PC-3 (cell line): ENCODE measurements at regions not wholly inside any gene's neighbourhood (a gene's known extent, or its start where the extent isn't known, plus 50 kb on each side); places are given as distances from the start of the nearest gene placed in this dataset.
"Not testable (repeated sequence)": the region's sequence is repeated elsewhere in the genome, so short reads cannot be mapped to it uniquely, and the experiment has no call there.

Source experiments
- ATAC-seq: fragments of 200-7000 bp; cut with Tn5 transposase; 2 replicates; pipeline ENCODE4 v1.9.1; 2020; ENCODE audit warnings: mild to moderate bottlenecking, moderate library complexity
- BruUV-seq: library from RNA; stranded (reverse); fragments of 400-500 nt; replicated peaks from 2 replicates; lab custom pipeline; 2021; lab: Mats Ljungman, UMichigan
- CTCF ChIA-PET: fragments of 300-600 bp; sonication (Branson Sonifier 250); formaldehyde crosslinking; loops from one replicate; lab custom pipeline; 2022; ENCODE audit warnings: antibody characterized with exemption; lab: Charles Lee
- POLR2A ChIA-PET: fragments of 300-600 bp; sonication (Branson Sonifier 250); formaldehyde crosslinking; loops from one replicate; lab custom pipeline; 2022; ENCODE audit warnings: antibody characterized with exemption; ENCODE audit not compliant: unreplicated experiment; lab: Charles Lee
- DNase-seq: peaks from one replicate; pipeline ENCODE4 v3.0.0-alpha.2; 2015
- H2AFZ ChIP-seq: fragments of 300-600 bp; sonication (generic); 2 replicates; pipeline ENCODE4 v1.6.0; 2016; ENCODE audit warnings: antibody characterized with exemption, low read length
- H3F3A ChIP-seq: fragments of 300-600 bp; sonication (generic); one replicate; pipeline ENCODE4 v1.6.0; 2017; ENCODE audit warnings: antibody characterized with exemption, low read length, control low read depth, mild to moderate bottlenecking; ENCODE audit not compliant: unreplicated experiment
- H3K27ac ChIP-seq: fragments of 300-600 bp; sonication (generic); 2 replicates; pipeline ENCODE4 v1.5.1; 2016; ENCODE audit warnings: mild to moderate bottlenecking, low read length
- H3K27me3 ChIP-seq: fragments of 300-600 bp; sonication (generic); 2 replicates; pipeline ENCODE4 v1.6.1; 2016; ENCODE audit warnings: low read length, mixed read lengths
- H3K36me3 ChIP-seq: fragments of 300-600 bp; sonication (generic); 2 replicates; pipeline ENCODE4 v1.6.1; 2016; ENCODE audit warnings: low read depth, mixed run types, low read length, mixed read lengths
- H3K4me1 ChIP-seq: fragments of 300-600 bp; sonication (generic); 2 replicates; pipeline ENCODE4 v1.5.1; 2016; ENCODE audit warnings: low read length; ENCODE audit not compliant: insufficient read depth
- H3K4me2 ChIP-seq: fragments of 300-600 bp; sonication (generic); 2 replicates; pipeline ENCODE4 v1.6.0; 2016; ENCODE audit warnings: low read length
- H3K4me3 ChIP-seq: fragments of 300-600 bp; sonication (generic); 2 replicates; pipeline ENCODE4 v1.5.1; 2016; ENCODE audit warnings: mild to moderate bottlenecking, low read length, mixed read lengths
- H3K79me2 ChIP-seq: fragments of 300-600 bp; sonication (generic); 2 replicates; pipeline ENCODE4 v1.6.1; 2017; ENCODE audit warnings: low read length, mixed read lengths
- H3K9ac ChIP-seq: fragments of 300-600 bp; sonication (generic); 2 replicates; pipeline ENCODE4 v1.6.0; 2016; ENCODE audit warnings: mild to moderate bottlenecking, low read length
- H3K9me2 ChIP-seq: fragments of 300-600 bp; sonication (generic); replicated peaks from 2 replicates; pipeline ENCODE4 v1.6.1; 2016; ENCODE audit warnings: mixed run types, low read length, mixed read lengths
- H3K9me3 ChIP-seq: fragments of 300-600 bp; sonication (generic); 2 replicates; pipeline ENCODE4 v1.6.1; 2016; ENCODE audit warnings: low read length, mixed read lengths
- H4K20me1 ChIP-seq: fragments of 300-600 bp; sonication (generic); 2 replicates; pipeline ENCODE4 v1.6.1; 2016; ENCODE audit warnings: low read length, mixed read lengths
- CTCF ChIP-seq: fragments of 300-600 bp; sonication (generic); conservative IDR thresholded peaks from 2 replicates; pipeline ENCODE4 v1.5.1; 2017; ENCODE audit warnings: antibody characterized with exemption, low read depth, mild to moderate bottlenecking, low read length
- EZH2 ChIP-seq: fragments of 300-600 bp; sonication (generic); IDR thresholded peaks from one replicate; pipeline ENCODE4 v1.6.1; 2017; ENCODE audit warnings: antibody characterized with exemption, mild to moderate bottlenecking, low read length; ENCODE audit not compliant: unreplicated experiment
- EZH2phosphoT487 ChIP-seq: fragments of 300-600 bp; sonication (generic); IDR thresholded peaks from 2 replicates; pipeline ENCODE4 v1.6.1; 2018; ENCODE audit warnings: mild to moderate bottlenecking, antibody characterized with exemption, low read length, borderline replicate concordance
- intact Hi-C: fragments of 100-400 bp; cut with micrococcal nuclease; formaldehyde crosslinking; loops from 2 replicates; pipeline ENCODE4 v1.9.0; 2023

GRCh38 chr11:127790592-127790991 lies 790.0 kb upstream of the KIRREL3 start:
- POLR2A ChIA-PET: no interaction called here
- no TSS peak for BruUV-seq
- H3K79me2 ChIP-seq: no peaks in the 10 kb centered on the region
- H3K27me3 ChIP-seq: peaks cover 35% of the 10 kb centered on the region
- no peak overlapping the region for H3K9ac ChIP-seq
- no peaks in the 10 kb centered on the region for H3K9me3 ChIP-seq
- H4K20me1 ChIP-seq: no peaks in the 10 kb centered on the region
- H3K4me3 ChIP-seq: no peak overlapping the region
- no peaks in the 10 kb centered on the region for H3K9me2 ChIP-seq
- DNase-seq (no peak), ATAC-seq (no peak)
- H2AFZ ChIP-seq: no peak overlapping the region
- no peak overlapping the region for H3K27ac ChIP-seq
- H3F3A ChIP-seq: no peaks in the 10 kb centered on the region
- intact Hi-C loops: no loop called here
- no peaks in the 10 kb centered on the region for H3K4me1 ChIP-seq
- H3K36me3 ChIP-seq: no peaks in the 10 kb centered on the region
- CTCF ChIA-PET: no interaction called here
- H3K4me2 ChIP-seq: no peak overlapping the region
- no peak for TF ChIP-seq CTCF
- TF ChIP-seq EZH2: no peak
- no peak for TF ChIP-seq EZH2phosphoT487

GRCh38 chr11:127789927-127790326 lies 789.4 kb upstream of the KIRREL3 start:
- no peaks in the 10 kb centered on the region for H3K79me2 ChIP-seq
- H2AFZ ChIP-seq: no peak overlapping the region
- H3F3A ChIP-seq: no peaks in the 10 kb centered on the region
- H3K27ac ChIP-seq: no peak overlapping the region
- H3K36me3 ChIP-seq: no peaks in the 10 kb centered on the region
- DNase-seq: peak; percentile 33
- H4K20me1 ChIP-seq: no peaks in the 10 kb centered on the region
- no TSS peak for BruUV-seq
- H3K9me2 ChIP-seq: no peaks in the 10 kb centered on the region
- peak; percentile 51 for ATAC-seq
- no peaks in the 10 kb centered on the region for H3K4me1 ChIP-seq
- TF ChIP-seq CTCF (peak; percentile 62), EZH2phosphoT487 (no peak)
- POLR2A ChIA-PET: no interaction called here
- no peaks in the 10 kb centered on the region for H3K9me3 ChIP-seq
- H3K4me2 ChIP-seq: no peak overlapping the region
- intact Hi-C loops: no loop called here
- H3K4me3 ChIP-seq: no peak overlapping the region
- CTCF ChIA-PET: no interaction called here
- no peak overlapping the region for H3K9ac ChIP-seq
- peaks cover 34% of the 10 kb centered on the region for H3K27me3 ChIP-seq

GRCh38 chr11:127772938-127773337 lies 772.4 kb upstream of the KIRREL3 start:
- H3K4me2 ChIP-seq, H3K27ac ChIP-seq, H3K4me1 ChIP-seq, ATAC-seq, H3F3A ChIP-seq, BruUV-seq, H3K79me2 ChIP-seq, CTCF ChIA-PET, DNase-seq, intact Hi-C loops, H4K20me1 ChIP-seq, H3K9me2 ChIP-seq, H3K9me3 ChIP-seq, H3K9ac ChIP-seq, H2AFZ ChIP-seq, H3K36me3 ChIP-seq, POLR2A ChIA-PET, H3K4me3 ChIP-seq: not testable (repeated sequence)
- peaks cover 32% of the 10 kb centered on the region for H3K27me3 ChIP-seq

- H3K9me3 ChIP-seq, intact Hi-C loops, H3K4me2 ChIP-seq, H3F3A ChIP-seq, H3K36me3 ChIP-seq, POLR2A ChIA-PET, H3K9me2 ChIP-seq, H4K20me1 ChIP-seq, CTCF ChIA-PET, DNase-seq, H3K4me3 ChIP-seq, BruUV-seq, H3K79me2 ChIP-seq, H3K4me1 ChIP-seq, H3K9ac ChIP-seq, H2AFZ ChIP-seq, H3K27ac ChIP-seq, ATAC-seq: not testable (repeated sequence)
- peaks cover 29% of the 10 kb centered on the region for H3K27me3 ChIP-seq
Observed at GRCh38 chr11:127768931-127769330, 768.4 kb upstream of the KIRREL3 start.
